Liver (tissue), 8 donors: ENCODE measurements at regions not wholly inside any gene's neighbourhood (a gene's known extent, or its start where the extent isn't known, plus 50 kb on each side); places are given as distances from the start of the nearest gene placed in this dataset.

ENCODE experiments used
- DNase-seq: peaks from one replicate; pipeline ENCODE4 v3.0.0-alpha.2; 2017; ENCODE audit warnings: low spot score
- H3K27ac ChIP-seq, 2 donors: one replicate each; pipeline ENCODE4 v1.7.0; 2013; ENCODE audit warnings: inconsistent platforms in 2 of 2, low read length in 2 of 2, control low read depth in 1 of 2, low read depth in 1 of 2, mild to moderate bottlenecking in 1 of 2
- H3K27me3 ChIP-seq, 4 donors: one replicate each; pipeline versions ENCODE4 v1.6.1 to v1.7.0; 2013; ENCODE audit warnings: low read length in 3 of 4, inconsistent platforms in 1 of 4, mild to moderate bottlenecking in 1 of 4, moderate library complexity in 1 of 4; ENCODE audit not compliant: control insufficient read depth in 4 of 4, insufficient read depth in 4 of 4
- H3K36me3 ChIP-seq, 4 donors: one replicate each; pipeline versions ENCODE4 v1.6.1 to v1.7.0; 2013; ENCODE audit warnings: low read length in 3 of 4, mild to moderate bottlenecking in 3 of 4, low read depth in 1 of 4, moderate library complexity in 1 of 4; ENCODE audit not compliant: control insufficient read depth in 4 of 4, insufficient read depth in 3 of 4
- H3K4me1 ChIP-seq, 4 donors: one replicate each; pipeline versions ENCODE4 v1.6.1 to v1.7.0; 2013; ENCODE audit warnings: low read length in 3 of 4, mild to moderate bottlenecking in 3 of 4, moderate library complexity in 1 of 4; ENCODE audit not compliant: control insufficient read depth in 4 of 4, insufficient read depth in 4 of 4
- H3K4me3 ChIP-seq, 3 donors: one replicate each; pipeline versions ENCODE4 v1.6.1 to v1.7.0; 2013; ENCODE audit warnings: low read length in 3 of 3, control low read depth in 1 of 3, low read depth in 1 of 3, mild to moderate bottlenecking in 1 of 3
- H3K9ac ChIP-seq, 2 donors: one replicate each; pipeline ENCODE4 v1.7.0; 2013; ENCODE audit warnings: low read length in 2 of 2, mild to moderate bottlenecking in 2 of 2, moderate library complexity in 2 of 2, control low read depth in 1 of 2, low read depth in 1 of 2
- H3K9me3 ChIP-seq, 4 donors: one replicate each; pipeline versions ENCODE4 v1.6.1 to v1.7.0; 2013; ENCODE audit warnings: low read length in 3 of 4; ENCODE audit not compliant: control insufficient read depth in 4 of 4
- ATF3 ChIP-seq: IDR thresholded peaks from 2 replicates; pipeline ENCODE4 v1.6.1; 2016; ENCODE audit warnings: antibody characterized with exemption
- CTCF ChIP-seq: fragments of 150-350 bp; IDR thresholded peaks from 2 replicates; pipeline ENCODE4 v1.5.1; 2017; ENCODE audit warnings: improper control_type of control experiment, low read depth, low read length; ENCODE audit not compliant: missing input control
- EGR1 ChIP-seq, 2 donors: IDR thresholded peaks; 2 replicates each; pipeline ENCODE4 v1.6.1; 2016 to 2018; ENCODE audit warnings: antibody characterized with exemption in 2 of 2, low read depth in 2 of 2
- GABPA ChIP-seq, 2 donors: IDR thresholded peaks in 1 of 2; conservative IDR thresholded peaks in 1 of 2; 2 replicates each; pipeline ENCODE4 v1.6.1; 2016; ENCODE audit warnings: antibody characterized with exemption in 2 of 2, mild to moderate bottlenecking in 1 of 2, moderate library complexity in 1 of 2
- HNF4G ChIP-seq: IDR thresholded peaks from 2 replicates; pipeline ENCODE4 v1.6.1; 2016; ENCODE audit warnings: antibody characterized with exemption
- JUND ChIP-seq, 2 donors: IDR thresholded peaks; 2 replicates each; pipeline ENCODE4 v1.6.1; 2016; ENCODE audit warnings: antibody characterized with exemption in 2 of 2
- MAX ChIP-seq: IDR thresholded peaks from 2 replicates; pipeline ENCODE4 v1.6.1; 2016; ENCODE audit warnings: antibody characterized with exemption
- NR2F2 ChIP-seq: IDR thresholded peaks from 2 replicates; pipeline ENCODE4 v1.6.1; 2016; ENCODE audit warnings: antibody characterized with exemption
- RAD21 ChIP-seq, 2 donors: IDR thresholded peaks; 2 replicates each; pipeline ENCODE4 v1.6.1; 2016; ENCODE audit warnings: antibody characterized with exemption in 2 of 2, mild to moderate bottlenecking in 2 of 2
- REST ChIP-seq: IDR thresholded peaks from 2 replicates; pipeline ENCODE4 v1.6.1; 2016; ENCODE audit warnings: antibody characterized with exemption, mild to moderate bottlenecking
- RXRA ChIP-seq, 2 donors: IDR thresholded peaks; 2 replicates each; pipeline ENCODE4 v1.6.1; 2017 to 2018; ENCODE audit warnings: antibody characterized with exemption in 2 of 2, mild to moderate bottlenecking in 1 of 2
- SP1 ChIP-seq: IDR thresholded peaks from 2 replicates; pipeline ENCODE4 v1.6.1; 2018; ENCODE audit warnings: antibody characterized with exemption, mild to moderate bottlenecking
- ZBTB33 ChIP-seq: IDR thresholded peaks from 2 replicates; pipeline ENCODE4 v1.6.1; 2016; ENCODE audit warnings: antibody characterized with exemption
- WGBS: extraction: QIAGEN DNeasy Blood & Tissue Kit; methylation state at CpG from one replicate; pipeline ENCODE4 v1.1.7; 2013; 5-methylcytosine and 5-hydroxymethylcytosine counted together
- donor health status: healthy.
- donor health status: healthy.
- donor health status: healthy.
- donor health status: healthy.
- donor health status: healthy.

- H3K36me3 ChIP-seq = no peaks in the 10 kb centered on the region
- no peak for DNase-seq
- H3K27me3 ChIP-seq = no peaks in the 10 kb centered on the region
- H3K27ac ChIP-seq = no peak overlapping the region
- H3K9me3 ChIP-seq = no peaks in the 10 kb centered on the region
- no peak overlapping the region for H3K4me3 ChIP-seq
- H3K9ac ChIP-seq = no peak overlapping the region
- H3K4me1 ChIP-seq = peaks cover 0 to 4% (median 1%) of the 10 kb centered on the region in 4 donors
- 92% methylated on average over 3 of the region's 3 CpGs for WGBS
- TF ChIP-seq ATF3 (no peak), JUND (IDR thresholded peaks at IDR 0.05) (no peak), NR2F2 (no peak), MAX (no peak), REST (no peak), HNF4G (no peak), ZBTB33 (no peak), RXRA (IDR thresholded peaks at IDR 0.05) (no peak), GABPA (IDR thresholded peaks at IDR 0.05 in 1 of 2, conservative IDR thresholded peaks at IDR 0.05 in 1 of 2) (no peak), RAD21 (IDR thresholded peaks at IDR 0.05) (no peak), CTCF (no peak), EGR1 (IDR thresholded peaks at IDR 0.05; ENCODE audit: low read depth in 2 of 2) (no peak)
Observed at GRCh38 chr14:53304726-53305381, 151.7 kb upstream of the DDHD1 start.

- no peaks in the 10 kb centered on the region for H3K36me3 ChIP-seq
- no peak for DNase-seq
- H3K4me3 ChIP-seq = no peak overlapping the region
- WGBS = 51% methylated on average over 9 of the region's 9 CpGs
- no peaks in the 10 kb centered on the region for H3K4me1 ChIP-seq
- TF ChIP-seq MAX (no peak), REST (no peak), SP1 (no peak), RAD21 (IDR thresholded peaks at IDR 0.05) (peak; percentile 60 to 72), ATF3 (no peak), EGR1 (IDR thresholded peaks at IDR 0.05; ENCODE audit: low read depth in 2 of 2) (no peak), CTCF (peak; percentile 56)
- H3K27ac ChIP-seq = no peak overlapping the region
- H3K9me3 ChIP-seq = no peaks in the 10 kb centered on the region
- H3K9ac ChIP-seq = no peak overlapping the region
- H3K27me3 ChIP-seq = no peaks in the 10 kb centered on the region
Observed at GRCh38 chr14:53295985-53296582, 143.0 kb upstream of the DDHD1 start.
